DMS 273 (cell line): ENCODE measurements at regions not wholly inside any gene's neighbourhood (a gene's known extent, or its start where the extent isn't known, plus 50 kb on each side); places are given as distances from the start of the nearest gene placed in this dataset.
"Not testable (repeated sequence)": the region's sequence is repeated elsewhere in the genome, so short reads cannot be mapped to it uniquely, and the experiment has no call there.

Experiments
- DNase-seq: peaks from one replicate; lab custom pipeline; 2025; ENCODE audit not compliant: unreplicated experiment; lab: John Stamatoyannopoulos, UW

GRCh38 chr9:88835038-88835466 lies 156.2 kb upstream of the S1PR3 start:
- no peak for DNase-seq

- no peak for DNase-seq
Observed at GRCh38 chr9:88835772-88836171, 155.5 kb upstream of the S1PR3 start.

GRCh38 chr9:88837731-88838130 lies 153.5 kb upstream of the S1PR3 start:
- DNase-seq = no peak

GRCh38 chr9:88849878-88850277 lies 141.4 kb upstream of the S1PR3 start:
- not testable (repeated sequence) for DNase-seq

- DNase-seq = peak; percentile 26
Observed at GRCh38 chr9:88852794-88853193, 138.5 kb upstream of the S1PR3 start.

- no peak for DNase-seq
Observed at GRCh38 chr9:88870627-88871026, 120.6 kb upstream of the S1PR3 start.

- DNase-seq = no peak
Observed at GRCh38 chr9:88871669-88872068, 119.6 kb upstream of the S1PR3 start.

- no peak for DNase-seq
Observed at GRCh38 chr9:88872192-88872946, 118.9 kb upstream of the S1PR3 start.

GRCh38 chr9:88873635-88874034 lies 117.6 kb upstream of the S1PR3 start:
- DNase-seq = no peak

GRCh38 chr9:88874391-88874790 lies 116.9 kb upstream of the S1PR3 start:
- DNase-seq = no peak

GRCh38 chr9:88875400-88876120 lies 115.7 kb upstream of the S1PR3 start:
- DNase-seq = no peak

- no peak for DNase-seq
Observed at GRCh38 chr9:88880199-88880598, 111.1 kb upstream of the S1PR3 start.

- not testable (repeated sequence) for DNase-seq
Observed at GRCh38 chr9:88884291-88884690, 107.0 kb upstream of the S1PR3 start.

GRCh38 chr9:88886762-88887161 lies 104.5 kb upstream of the S1PR3 start:
- DNase-seq = not testable (repeated sequence)

- no peak for DNase-seq
Observed at GRCh38 chr9:88889386-88889785, 101.9 kb upstream of the S1PR3 start.

- DNase-seq = no peak
Observed at GRCh38 chr9:88890546-88890945, 100.7 kb upstream of the S1PR3 start.

- no peak for DNase-seq
Observed at GRCh38 chr9:88891040-88891439, 100.2 kb upstream of the S1PR3 start.

GRCh38 chr9:88892724-88893123 lies 98.5 kb upstream of the S1PR3 start:
- DNase-seq = no peak

- no peak for DNase-seq
Observed at GRCh38 chr9:88897081-88897480, 94.2 kb upstream of the S1PR3 start.

- no peak for DNase-seq
Observed at GRCh38 chr9:88898039-88898720, 93.1 kb upstream of the S1PR3 start.

- no peak for DNase-seq
Observed at GRCh38 chr9:88905506-88905905, 85.8 kb upstream of the S1PR3 start.

GRCh38 chr9:88915916-88916315 lies 75.4 kb upstream of the S1PR3 start:
- DNase-seq = peak; percentile 72
